OCI-M2 (cell line): ENCODE measurements at regions not wholly inside any gene's neighbourhood (a gene's known extent, or its start where the extent isn't known, plus 50 kb on each side); places are given as distances from the start of the nearest gene placed in this dataset.
"Not testable (repeated sequence)": the region's sequence is repeated elsewhere in the genome, so short reads cannot be mapped to it uniquely, and the experiment has no call there.

Source experiments
- DNase-seq: peaks from one replicate; lab custom pipeline; 2025; ENCODE audit not compliant: unreplicated experiment; lab: John Stamatoyannopoulos, UW

GRCh38 chr11:98061858-98062257 is 958.9 kb upstream of the CNTN5 start:
- no peak for DNase-seq

GRCh38 chr11:98062714-98063113 is 958.0 kb upstream of the CNTN5 start:
- DNase-seq = no peak

GRCh38 chr11:98068251-98068650 is 952.5 kb upstream of the CNTN5 start:
- DNase-seq = no peak

- not testable (repeated sequence) for DNase-seq
These were observed 951.6 kb upstream of the CNTN5 start for GRCh38 chr11:98069147-98069546.

- no peak for DNase-seq
These were observed 950.9 kb upstream of the CNTN5 start for GRCh38 chr11:98069861-98070260.

GRCh38 chr11:98090861-98091505 is 929.8 kb upstream of the CNTN5 start:
- peak; percentile 2 for DNase-seq

GRCh38 chr11:98099371-98099770 is 921.4 kb upstream of the CNTN5 start:
- no peak for DNase-seq

GRCh38 chr11:98100689-98101088 is 920.1 kb upstream of the CNTN5 start:
- DNase-seq = no peak

GRCh38 chr11:98101329-98101728 is 919.4 kb upstream of the CNTN5 start:
- DNase-seq = no peak

GRCh38 chr11:98104249-98104648 is 916.5 kb upstream of the CNTN5 start:
- no peak for DNase-seq

- DNase-seq = no peak
These were observed 913.0 kb upstream of the CNTN5 start for GRCh38 chr11:98107736-98108135.

GRCh38 chr11:98110030-98110429 is 910.7 kb upstream of the CNTN5 start:
- no peak for DNase-seq

- DNase-seq = no peak
These were observed 904.9 kb upstream of the CNTN5 start for GRCh38 chr11:98115873-98116272.

GRCh38 chr11:98130117-98130625 is 890.6 kb upstream of the CNTN5 start:
- DNase-seq = no peak

GRCh38 chr11:98136357-98136756 is 884.4 kb upstream of the CNTN5 start:
- DNase-seq = no peak

GRCh38 chr11:98137437-98137836 is 883.3 kb upstream of the CNTN5 start:
- no peak for DNase-seq

GRCh38 chr11:98143661-98144060 is 877.1 kb upstream of the CNTN5 start:
- DNase-seq = no peak

- DNase-seq = no peak
These were observed 867.0 kb upstream of the CNTN5 start for GRCh38 chr11:98153752-98154151.

GRCh38 chr11:98155696-98156095 is 865.1 kb upstream of the CNTN5 start:
- no peak for DNase-seq

- DNase-seq = no peak
These were observed 842.8 kb upstream of the CNTN5 start for GRCh38 chr11:98177925-98178324.

- DNase-seq = no peak
These were observed 840.2 kb upstream of the CNTN5 start for GRCh38 chr11:98180511-98180910.

GRCh38 chr11:98180921-98181320 is 839.8 kb upstream of the CNTN5 start:
- DNase-seq = no peak

GRCh38 chr11:98183034-98183433 is 837.7 kb upstream of the CNTN5 start:
- DNase-seq = no peak
